Activated T-cell treated with anti-CD3 and anti-CD28 coated beads, Interleukin-2, amount 50 U/mL, for 48 hours (primary cell): ENCODE measurements at regions not wholly inside any gene's neighbourhood (a gene's known extent, or its start where the extent isn't known, plus 50 kb on each side); places are given as distances from the start of the nearest gene placed in this dataset.
"Not testable (repeated sequence)": the region's sequence is repeated elsewhere in the genome, so short reads cannot be mapped to it uniquely, and the experiment has no call there.

Experiments
- DNase-seq, 2 experiments: peaks; one replicate each; pipeline ENCODE4 v3.0.0-alpha.2; 2020

DNA sequence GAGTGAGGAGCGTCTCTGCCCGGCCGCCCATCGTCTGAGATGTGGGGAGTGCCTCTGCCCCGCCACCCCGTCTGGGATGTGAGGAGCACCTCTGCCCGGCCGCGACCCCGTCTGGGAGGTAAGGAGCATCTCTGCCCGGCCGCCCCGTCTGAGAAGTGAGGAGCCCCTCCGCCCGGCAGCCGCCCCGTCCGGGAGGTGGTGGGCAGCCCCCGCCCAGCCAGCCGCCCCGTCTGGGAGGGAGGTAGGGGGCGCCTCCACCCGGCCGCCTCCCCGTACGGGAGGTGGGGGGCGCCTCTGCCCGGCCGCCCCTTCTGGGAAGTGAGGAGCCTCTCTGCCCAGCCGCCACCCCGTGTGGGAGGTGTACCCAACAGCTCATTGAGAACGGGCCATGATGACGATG lies 1811.4 kb downstream of the EFNA5 start:
- DNase-seq, result not testable (repeated sequence)

DNA sequence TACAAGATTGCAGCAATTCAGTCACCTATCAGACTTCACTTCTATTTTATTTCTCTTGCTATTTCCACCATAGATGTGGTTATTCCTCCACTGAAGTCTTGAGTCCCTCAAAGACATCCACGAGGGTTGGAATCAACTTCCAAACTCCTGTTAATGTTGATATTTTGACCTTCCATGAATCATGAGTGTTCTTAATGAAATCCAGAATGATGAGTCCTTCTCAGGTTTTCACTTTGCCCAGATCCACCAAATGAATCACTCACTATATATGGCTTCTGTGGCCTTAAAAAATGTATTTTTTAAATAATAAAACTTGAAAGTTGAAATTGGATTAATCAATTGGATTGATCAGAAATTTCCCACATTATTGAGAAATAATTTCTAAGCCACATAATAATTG lies 1821.0 kb downstream of the EFNA5 start:
- no peak for DNase-seq

DNA sequence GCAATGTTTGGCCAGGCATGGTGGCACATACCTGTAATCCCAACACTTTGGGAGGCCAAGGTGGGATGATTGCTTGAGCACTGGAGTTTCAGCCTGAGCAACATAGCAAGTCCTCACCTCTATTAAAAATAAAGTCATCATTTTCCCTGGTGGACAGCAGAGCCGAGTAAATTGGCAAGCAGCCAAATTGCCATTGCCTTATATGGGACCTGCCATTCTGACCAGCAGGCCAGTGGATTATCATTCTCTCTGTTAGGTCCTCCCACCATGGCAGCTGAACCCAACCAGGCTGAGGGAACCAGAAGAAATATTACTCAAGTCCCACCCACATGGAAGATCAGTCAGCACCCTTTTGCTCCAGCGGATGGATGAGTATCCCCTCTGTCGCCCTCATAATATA lies 1829.9 kb downstream of the EFNA5 start:
- DNase-seq, result no peak

DNA sequence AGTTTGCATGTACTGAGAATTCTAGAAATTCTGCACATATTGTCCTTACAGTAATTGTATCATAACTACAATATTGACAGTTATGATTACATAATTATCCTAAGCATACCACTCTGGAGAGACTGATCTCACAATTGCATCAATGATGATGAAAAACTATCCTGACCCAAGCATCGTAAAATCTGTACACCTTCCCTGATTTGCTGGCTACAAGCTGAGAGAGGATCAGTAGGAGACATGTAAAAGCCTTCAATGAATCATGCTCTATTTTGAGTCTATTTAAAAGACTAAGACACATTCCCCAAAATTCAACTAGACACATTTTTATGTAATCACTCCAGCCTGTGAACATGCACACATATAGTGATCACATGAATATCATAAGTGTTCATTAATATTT lies 1833.8 kb downstream of the EFNA5 start:
- no peak for DNase-seq

DNA sequence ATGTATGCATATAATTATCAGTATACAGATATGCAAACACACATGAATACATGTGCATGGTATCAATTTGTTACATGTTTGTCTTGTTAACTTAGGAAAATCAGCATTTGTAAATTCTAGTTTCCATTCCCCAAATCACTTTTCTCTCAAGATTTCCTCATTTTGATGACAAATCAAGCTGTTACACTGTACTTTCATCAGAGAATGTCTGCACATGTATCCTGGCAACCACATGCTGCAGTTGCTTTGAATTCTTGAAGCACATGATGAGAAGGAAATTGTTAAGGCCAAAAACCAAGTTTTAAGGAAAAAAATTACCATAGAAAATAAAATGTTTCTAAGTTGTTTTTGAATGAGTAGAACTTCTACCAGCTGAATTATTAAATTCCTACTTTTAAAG lies 1834.5 kb downstream of the EFNA5 start:
- no peak for DNase-seq

DNA sequence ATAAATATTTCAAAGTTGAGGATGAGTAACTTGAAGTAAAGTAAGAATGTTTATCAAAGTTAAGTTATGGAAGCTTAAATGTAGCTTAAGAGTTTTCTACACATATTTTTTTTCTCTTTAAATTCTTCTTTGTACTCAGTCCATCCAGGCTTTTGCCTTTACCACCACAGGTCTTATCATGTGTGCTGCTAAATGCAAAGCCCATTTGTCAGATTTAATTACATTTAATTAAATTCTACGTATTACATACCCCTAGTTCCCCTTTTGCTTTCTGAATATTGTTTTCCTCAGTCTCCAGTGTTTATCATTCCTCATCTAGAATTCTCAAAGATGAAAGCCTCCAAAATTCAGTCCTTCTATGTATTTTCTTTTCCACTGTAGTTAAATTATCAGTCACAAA lies 1841.9 kb downstream of the EFNA5 start:
- no peak for DNase-seq

DNA sequence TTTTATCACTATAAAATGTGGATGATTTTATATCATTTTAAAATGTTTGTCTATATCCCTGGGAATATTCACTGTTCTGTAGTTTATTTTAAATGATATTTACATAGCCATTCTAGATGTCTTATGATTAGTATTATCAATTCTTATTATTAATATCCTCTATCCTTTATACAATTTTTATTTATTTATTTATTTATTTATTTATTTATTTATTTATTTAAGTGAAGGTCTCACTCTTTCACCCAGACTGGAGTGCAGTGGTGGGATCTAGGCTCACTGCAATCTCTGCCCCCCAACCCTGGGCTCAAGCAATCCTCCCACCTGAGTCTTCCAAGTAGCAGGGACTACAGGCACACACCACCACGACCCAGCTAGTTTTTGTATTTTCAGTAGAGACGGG lies 1848.9 kb downstream of the EFNA5 start:
- DNase-seq, result no peak

DNA sequence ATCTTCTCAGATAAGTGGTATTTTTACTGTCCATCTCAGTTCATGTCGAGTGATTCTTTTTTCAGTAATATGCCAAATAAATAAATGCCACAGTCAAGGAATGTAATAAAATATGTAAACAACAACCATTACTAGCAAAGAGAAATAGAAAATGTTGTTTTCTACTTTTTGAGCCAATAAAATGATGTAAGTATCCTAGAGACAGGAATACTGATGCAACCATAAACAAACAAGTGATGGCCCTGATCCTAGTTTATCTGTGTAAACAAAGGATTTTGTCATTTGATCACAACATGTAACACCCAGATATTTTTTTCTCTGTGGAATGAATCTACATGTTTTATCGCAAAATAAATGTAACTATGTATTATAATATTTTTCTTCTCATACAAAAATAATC lies 1852.8 kb downstream of the EFNA5 start:
- no peak for DNase-seq

DNA sequence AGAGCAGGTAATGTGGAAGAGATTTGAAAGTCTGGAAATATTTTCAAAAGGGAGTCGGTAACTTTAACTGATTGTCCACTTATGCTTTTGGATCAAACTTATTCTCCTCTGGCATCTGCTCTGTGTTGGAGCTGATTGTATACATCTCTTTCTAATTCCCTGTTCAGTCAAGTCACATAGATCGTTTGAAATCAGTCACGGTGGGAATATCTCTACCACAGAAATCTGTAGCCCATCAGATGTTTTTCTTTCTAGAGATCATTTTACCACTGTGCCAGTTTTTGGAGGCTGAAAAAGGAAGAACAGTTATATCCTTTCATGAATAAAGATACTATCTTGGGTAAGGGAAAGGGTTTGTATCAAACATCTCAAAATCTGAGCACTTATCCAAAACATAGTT lies 1853.3 kb downstream of the EFNA5 start:
- no peak for DNase-seq

DNA sequence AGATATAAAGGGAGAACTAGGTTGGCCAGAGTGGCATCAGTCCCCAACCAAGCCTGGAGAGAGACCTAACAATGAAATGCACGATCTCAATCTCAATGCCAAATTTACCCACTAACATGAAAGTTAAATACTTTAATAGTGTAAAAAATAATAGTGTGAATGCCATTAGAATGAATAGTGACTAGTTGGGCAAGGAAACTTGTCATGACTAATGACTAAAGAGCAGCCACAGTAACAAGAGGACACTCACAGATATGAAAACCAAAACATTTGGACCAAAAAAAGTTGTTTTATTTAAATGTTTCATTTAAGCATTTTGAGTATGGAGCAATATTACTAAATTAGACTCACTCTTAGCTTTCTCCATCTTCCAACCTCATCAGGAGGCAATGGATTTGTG lies 1853.8 kb downstream of the EFNA5 start:
- DNase-seq, result no peak

DNA sequence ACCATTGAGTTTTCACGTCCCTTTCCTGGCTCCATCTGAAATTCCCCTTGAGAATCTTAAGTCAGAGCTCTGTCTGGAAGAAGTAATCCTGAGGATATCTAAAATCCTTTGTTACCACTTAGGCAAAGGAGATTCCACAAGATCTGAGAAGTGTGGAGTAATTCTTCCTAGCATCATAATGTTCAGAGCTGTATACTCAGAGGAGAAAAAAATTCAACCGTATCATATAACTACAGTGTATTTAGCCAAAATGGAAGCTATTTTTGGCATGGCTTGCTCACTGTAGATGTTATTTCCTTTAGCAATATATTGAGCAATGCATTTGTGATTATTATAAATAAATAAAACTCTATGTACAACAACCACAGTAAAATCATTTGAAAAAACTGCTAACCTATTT lies 1858.4 kb downstream of the EFNA5 start:
- no peak for DNase-seq

DNA sequence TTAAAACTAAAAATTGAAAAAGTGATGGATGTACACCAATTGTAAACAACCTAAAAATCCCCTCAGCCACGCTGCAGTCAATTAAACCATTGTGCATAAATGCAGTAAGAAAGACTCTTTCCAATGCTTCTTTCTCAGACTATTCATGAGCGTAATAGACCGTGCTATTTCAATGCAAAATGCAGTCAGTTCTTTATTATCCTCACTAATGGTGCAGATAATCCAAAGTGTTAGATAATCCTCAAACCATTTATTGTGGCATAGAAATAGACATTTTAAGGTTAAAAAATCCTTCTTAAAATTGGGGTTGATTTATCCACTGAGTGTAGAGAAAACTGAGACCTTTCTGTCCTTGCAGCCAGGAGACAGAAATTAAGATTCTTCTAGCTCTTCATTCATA lies 1862.8 kb downstream of the EFNA5 start:
- DNase-seq, result no peak

DNA sequence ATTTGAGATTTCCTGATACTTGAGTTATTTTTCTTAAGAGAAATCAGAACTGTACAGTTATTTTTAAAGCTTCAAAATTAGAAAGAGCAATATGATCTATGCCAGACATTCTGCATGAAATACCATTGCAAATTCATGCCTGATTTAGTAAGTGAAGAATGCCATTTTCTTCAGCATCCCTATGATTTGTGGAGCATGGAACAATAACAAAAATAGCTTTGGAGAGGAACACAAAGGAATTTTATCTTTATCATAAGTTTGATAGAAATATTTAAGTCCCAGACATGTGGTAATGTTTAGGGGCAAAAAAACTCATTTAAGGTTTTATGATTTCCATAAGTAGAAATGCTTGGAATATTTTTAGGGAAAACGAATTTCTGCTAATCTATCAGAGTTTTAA lies 1863.4 kb downstream of the EFNA5 start:
- no peak for DNase-seq

DNA sequence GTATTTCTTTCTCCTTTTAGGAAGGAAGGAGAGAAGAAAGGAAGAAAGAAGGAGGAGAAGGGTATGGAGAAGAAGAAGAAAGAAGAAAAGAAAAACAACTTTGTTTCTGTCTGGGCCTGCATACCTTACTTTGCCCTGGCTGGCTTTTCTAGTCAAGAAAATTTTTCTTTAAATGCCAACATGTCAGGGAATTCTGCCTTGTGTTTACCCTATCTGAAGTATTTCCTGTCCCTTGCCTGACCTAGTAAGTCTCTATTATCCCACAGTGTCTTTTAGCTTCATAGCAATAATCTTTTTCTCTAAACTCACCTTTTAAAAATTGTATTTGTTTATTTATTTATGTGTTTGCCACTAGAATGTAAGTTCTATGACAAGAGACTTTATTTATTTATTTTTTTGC lies 1864.1 kb downstream of the EFNA5 start:
- DNase-seq, result no peak

DNA sequence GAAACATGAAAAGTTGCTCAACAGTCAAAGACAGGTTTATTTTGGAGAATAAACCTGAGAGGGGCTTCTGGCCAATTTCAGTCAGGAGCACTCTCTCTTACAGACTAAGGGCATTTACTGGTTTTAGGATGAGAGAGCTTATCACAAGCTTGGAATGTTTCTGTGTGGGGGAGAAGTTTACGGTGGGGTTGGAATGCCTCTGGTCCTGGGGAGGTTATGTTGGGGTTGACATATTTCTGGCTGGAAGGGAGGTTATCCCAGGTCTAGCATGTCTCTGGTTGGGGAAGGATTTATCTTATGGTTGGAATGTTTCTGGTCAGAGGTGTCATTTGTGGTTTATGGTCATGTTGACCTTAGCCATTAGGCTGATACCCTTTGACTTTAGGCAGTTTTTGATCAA lies 1867.3 kb downstream of the EFNA5 start:
- DNase-seq, result no peak

DNA sequence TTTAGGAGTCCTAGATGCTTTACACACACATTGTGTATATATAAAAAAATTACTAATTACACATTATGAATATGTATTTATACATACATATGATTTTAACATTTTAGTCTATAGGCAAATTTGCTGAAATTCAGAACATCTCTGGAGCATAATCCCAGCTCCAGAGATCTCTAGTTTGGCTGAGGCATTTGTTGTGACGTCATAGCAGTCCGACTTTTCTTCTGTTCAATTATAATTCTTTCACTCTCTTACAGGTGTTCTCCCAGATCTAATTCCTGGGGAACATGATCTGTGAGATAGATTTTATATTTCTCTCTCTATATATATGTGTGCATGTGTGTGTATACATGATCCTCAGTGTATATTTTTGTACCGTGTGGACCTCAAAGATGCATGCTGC lies 1876.2 kb downstream of the EFNA5 start:
- DNase-seq, result no peak

DNA sequence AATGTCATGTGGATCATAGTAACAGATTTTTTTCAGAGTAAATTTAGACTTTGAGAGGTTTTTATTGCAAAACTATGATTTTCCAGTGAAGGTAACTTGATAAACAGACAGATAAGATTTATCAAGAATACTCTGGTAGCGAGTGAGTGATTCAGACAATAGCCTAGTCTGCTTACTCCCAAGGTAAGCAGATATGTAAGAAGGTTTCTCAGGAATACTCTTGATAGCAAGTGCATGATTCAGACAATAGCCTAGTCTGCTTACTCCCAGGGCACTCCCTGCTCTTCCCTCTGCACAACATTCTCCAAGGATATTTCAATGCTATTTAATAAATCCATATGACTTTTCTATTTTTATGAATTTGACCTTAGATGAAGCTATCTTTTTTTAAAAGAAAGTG lies 1881.5 kb downstream of the EFNA5 start:
- no peak for DNase-seq

DNA sequence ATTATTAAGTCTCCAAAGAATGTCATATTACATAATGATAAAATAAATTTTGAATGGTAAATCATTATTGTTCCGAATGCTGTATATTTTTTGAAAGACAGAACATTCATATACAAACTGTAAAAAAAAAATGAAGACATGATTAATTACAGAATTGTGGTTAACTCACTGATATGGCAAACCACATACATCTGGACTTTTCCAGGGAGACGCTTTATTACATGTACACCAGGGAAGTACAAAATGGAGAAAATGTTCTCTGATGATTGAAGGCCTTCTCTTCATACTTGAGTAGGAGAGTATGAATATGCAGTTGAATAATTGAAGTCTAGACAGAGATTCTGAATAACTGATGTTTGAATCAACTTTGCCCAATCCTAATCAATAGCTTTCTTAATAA lies 1886.9 kb downstream of the EFNA5 start:
- no peak for DNase-seq

DNA sequence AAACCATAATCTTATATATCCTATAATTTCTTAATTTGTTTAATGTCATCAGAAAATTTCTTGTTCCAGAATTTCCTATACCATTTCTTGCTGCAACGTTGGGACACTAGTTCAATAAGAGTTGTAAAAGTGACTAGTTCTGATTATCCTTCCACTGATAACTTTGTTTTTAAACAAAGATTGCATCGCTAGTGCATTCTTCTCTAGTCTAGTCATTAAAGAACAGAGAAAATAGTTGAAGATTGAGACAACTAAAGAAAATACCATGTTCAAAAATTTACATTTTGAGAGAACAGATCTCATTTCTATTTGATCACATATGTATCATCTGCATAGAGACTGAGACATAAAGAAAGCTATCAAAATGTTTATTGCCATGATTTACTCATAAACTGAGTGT lies 1888.2 kb downstream of the EFNA5 start:
- no peak for DNase-seq

DNA sequence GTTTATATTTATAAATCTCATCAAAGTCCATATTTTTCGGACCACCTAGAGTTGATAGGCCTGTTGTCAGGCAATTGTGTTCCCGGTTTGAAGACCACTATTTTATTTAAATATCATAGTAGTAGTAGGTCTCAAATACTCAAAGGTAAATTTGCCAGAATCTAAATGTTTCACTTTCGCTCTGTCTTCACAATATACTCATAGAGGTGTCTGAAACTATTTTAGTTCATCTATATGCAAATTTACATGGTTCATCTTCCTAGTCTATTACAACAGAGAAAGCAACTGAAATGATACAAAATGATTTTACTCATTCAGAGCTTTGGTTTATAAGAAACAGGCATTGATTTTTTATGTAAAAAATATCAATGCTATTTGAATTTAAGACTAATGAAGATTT lies 1897.5 kb downstream of the EFNA5 start:
- DNase-seq, result no peak

DNA sequence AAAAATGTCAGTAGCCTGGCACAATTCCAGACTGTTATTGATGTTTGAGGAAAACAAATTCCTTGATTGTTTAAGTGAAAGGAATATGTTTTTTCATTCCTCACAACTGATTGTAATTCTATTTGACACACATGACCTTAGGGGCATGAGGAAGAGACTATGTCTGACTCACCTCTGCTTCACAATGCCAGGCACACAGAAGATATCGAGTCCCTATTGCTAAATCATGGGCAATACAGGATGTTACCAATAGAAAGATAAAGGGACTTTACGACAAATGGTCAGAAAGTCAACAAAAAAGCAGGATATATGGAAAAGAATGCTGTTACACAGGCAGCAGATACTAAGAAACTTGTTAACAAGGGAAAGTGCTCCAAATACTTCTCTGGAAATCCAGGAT lies 1903.5 kb downstream of the EFNA5 start:
- DNase-seq, result no peak

DNA sequence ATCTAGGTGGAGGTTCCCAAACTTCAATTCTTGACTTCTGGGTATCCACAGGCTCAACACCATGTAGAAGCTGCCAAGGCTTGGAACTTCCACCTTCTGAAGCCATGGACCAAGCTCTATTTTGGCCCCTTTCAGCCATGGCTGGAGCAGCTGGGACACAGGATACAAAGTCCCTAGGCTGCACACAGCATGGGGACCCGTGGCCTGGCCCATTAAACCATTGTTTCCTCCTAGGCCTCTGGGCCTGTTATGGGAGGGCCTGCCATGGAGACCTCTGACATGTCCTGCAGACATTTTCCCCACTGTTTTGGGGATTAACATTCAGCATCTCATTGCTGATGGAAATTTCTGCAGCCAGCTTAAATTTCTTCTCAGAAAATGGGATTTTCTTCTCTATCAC lies 1908.0 kb downstream of the EFNA5 start:
- no peak for DNase-seq

DNA sequence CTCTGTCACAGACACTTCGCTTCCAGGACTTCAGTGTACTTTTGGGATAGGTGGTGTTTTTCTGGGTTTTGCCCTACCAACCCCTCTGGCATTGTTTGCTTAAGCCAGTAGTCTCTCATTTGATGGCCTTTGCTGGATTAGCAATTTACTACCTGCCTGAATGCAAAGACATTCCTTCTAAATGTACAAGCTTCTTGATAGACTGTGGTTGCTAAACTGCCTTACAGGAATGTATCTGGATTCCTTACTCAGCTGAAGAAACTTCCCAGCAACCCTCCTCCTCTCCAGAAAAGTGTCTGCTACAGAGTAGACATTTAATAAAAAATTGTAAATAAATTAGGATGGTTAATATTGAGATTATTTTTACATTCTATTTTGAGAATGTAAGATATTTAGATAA lies 1916.7 kb downstream of the EFNA5 start:
- DNase-seq, result no peak

DNA sequence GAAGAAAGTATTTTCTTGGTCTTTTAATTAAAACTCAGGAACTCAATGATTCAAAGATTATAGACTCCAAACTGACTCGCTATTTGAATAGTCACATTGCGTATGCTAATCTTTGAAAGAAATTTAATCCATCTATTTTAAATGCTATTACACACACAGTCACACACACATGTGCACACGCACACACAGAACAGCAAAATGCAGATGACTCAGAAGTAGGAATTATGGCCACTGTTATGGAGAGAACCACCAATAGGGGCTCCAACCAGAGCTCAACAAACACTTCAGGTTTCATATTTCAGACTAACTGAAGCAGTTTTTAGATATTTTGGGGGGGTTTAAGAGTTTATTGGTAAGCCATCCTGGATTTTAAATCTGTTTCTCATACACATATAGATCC lies 1917.9 kb downstream of the EFNA5 start:
- DNase-seq, result no peak

DNA sequence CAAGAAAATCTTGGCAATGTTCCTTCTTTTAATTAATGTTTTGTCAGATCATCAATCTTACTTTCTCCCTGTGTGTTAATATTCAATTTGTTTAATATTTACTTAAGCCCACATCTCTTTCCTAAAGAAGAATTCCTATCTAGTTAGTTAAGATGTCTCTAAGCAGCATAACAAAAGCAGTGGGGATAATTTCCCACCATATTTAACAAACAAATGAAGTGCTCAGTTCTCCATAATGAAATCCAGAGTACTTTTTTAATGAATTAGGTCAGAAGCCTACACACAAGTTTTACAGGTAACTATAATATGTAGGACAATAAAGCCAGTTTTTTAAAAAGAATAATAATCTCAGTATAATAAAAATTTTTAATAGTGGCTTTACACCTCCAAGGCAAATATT lies 1918.8 kb downstream of the EFNA5 start:
- no peak for DNase-seq

DNA sequence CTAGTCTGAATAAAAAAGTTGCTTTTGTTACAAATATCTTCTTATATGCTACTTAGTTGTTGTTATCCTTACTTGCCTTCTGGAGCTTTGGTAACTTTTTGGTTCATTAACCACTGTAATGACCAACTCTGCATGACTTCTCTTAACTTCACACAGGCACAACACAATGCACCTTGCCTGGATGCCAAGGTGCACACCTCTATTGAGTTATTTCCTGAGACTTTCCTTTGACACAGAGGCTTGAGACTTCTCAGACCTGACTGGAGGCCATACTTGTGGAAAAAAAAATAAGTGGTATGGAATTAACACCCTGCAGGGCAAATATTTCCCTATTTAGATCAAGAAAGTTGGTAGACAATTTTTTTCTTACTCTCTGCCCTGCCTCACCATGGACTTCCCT lies 1925.6 kb downstream of the EFNA5 start:
- no peak for DNase-seq

DNA sequence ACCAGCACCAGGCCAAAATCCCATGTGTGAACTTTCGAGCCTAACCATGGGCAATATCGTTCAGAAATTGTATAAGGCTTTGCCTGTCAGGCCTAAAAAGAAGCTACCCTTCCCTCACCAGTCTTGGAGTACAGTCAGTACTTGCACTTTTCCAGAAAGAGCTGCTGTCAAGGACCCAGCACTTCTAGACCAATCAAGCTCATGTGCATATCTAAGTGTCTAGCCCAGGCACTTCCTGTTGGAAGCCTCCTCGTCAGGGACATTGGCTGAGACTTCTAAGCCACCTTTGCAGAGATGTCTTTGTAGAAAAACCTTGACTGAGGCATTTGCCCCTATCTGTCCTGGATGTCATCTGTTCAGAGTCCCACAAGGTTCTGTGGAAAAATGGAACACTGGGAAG lies 1930.5 kb downstream of the EFNA5 start:
- DNase-seq, result no peak
